SJCRH30 (cell line): ENCODE measurements at regions not wholly inside any gene's neighbourhood (a gene's known extent, or its start where the extent isn't known, plus 50 kb on each side); places are given as distances from the start of the nearest gene placed in this dataset.

Source experiments
- DNase-seq, 2 experiments: peaks; one replicate each; pipeline ENCODE4 v3.0.0-alpha.2; 2015 to 2020
- H3K27ac ChIP-seq: fragments of 250-450 bp; sonication (Bioruptor Pico); 2 replicates; pipeline ENCODE4 v1.5.1; 2020; ENCODE audit warnings: mild to moderate bottlenecking, moderate library complexity
- H3K27me3 ChIP-seq: fragments of 250-450 bp; sonication (Bioruptor Pico); 2 replicates; pipeline ENCODE4 v1.5.1; 2020; ENCODE audit warnings: mild to moderate bottlenecking, moderate library complexity
- H3K36me3 ChIP-seq: fragments of 250-450 bp; sonication (Bioruptor Pico); 2 replicates; pipeline ENCODE4 v1.5.1; 2020; ENCODE audit warnings: mild to moderate bottlenecking, moderate library complexity
- H3K4me1 ChIP-seq: fragments of 250-450 bp; sonication (Bioruptor Pico); 2 replicates; pipeline ENCODE4 v1.5.1; 2020; ENCODE audit warnings: mild to moderate bottlenecking, moderate library complexity
- H3K4me3 ChIP-seq: fragments of 250-450 bp; sonication (Bioruptor Pico); 2 replicates; pipeline ENCODE4 v1.5.1; 2020; ENCODE audit warnings: mild to moderate bottlenecking, moderate library complexity
- H3K9me3 ChIP-seq: fragments of 250-450 bp; sonication (Bioruptor Pico); replicated peaks from 2 replicates; pipeline ENCODE4 v1.5.1; 2020; ENCODE audit warnings: mild to moderate bottlenecking, moderate library complexity

DNA sequence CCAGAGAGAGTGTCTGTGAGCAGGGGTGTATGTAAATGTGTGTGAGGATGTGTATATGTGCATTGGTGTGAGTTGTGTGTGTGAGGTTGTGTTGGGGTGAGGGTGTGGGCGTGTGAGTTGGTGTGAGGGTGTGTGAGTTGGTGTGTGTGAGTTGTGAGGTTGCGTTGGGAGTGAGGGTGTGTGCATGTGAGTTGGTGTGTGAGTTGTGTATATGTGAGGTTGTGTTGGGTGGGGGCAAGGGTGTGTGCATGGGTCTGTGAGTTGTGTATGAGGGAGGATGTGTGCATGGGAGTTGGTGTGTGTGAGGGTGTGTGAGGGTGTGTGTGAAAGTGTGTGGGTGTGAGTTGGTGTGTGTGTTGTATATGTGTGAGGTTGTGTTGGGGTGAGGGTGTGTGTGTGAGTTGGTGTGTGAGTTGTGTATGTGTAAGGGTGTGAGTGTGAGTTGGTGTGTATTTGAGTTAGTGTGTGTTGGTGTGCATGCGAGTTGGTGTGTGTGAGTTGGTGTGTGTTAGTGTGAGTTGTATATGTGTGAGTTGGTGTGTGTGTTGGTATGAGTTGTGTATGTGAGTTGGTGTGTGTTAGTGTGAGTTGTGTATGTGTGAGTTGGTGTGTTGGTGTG lies 161.6 kb upstream of the IER5L start:
- Histone ChIP-seq H3K27me3 (no peaks in the 10 kb centered on the region), H3K4me3 (no peak overlapping the region), H3K9me3 (peaks cover 3% of the 10 kb centered on the region; the same call in 1 of the 2 replicates), H3K4me1 (peaks cover 5% of the 10 kb centered on the region; the same call in 1 of the 2 replicates), H3K27ac (no peak overlapping the region), H3K36me3 (no peaks in the 10 kb centered on the region)
- no peak for DNase-seq

DNA sequence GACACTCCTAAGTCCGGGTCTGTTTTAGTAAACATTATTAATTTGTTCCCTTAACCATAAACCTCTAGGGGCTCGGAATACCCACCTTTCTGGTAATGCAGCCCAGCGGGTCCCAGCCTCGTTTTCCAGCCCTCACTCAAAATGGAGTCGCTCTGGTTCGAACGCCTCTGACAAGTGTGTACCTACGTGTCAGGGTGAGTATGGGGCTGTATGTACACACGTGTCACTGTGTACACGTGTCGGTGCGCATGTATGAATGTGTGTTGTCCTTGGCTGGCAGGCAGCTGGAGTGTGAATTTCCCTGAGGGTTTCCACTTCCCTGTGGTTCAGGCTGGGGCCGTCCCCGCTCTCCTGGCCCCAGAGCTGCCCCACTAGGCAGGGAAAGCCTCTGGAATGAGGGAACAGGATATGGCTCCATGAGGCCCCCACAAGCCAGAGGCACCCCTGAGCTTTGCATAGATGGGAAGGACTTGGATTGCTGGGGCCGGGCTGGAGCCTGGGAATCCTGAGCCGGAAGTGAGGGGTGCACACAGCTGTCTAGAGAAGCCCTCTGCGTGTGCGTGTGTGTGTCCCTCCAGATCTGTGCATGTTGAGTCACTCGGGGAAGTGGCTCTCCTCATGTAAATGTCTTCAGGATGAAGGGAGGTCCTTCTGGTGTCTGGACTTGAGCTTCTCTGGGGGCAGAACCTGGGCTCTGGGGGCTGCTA lies 160.8 kb upstream of the IER5L start:
- H3K27me3 ChIP-seq: no peaks in the 10 kb centered on the region
- H3K27ac ChIP-seq: no peak overlapping the region
- peak; percentile 53 to 57 for DNase-seq
- H3K4me3 ChIP-seq: no peak overlapping the region
- no peaks in the 10 kb centered on the region for H3K36me3 ChIP-seq
- H3K9me3 ChIP-seq: peaks cover 3% of the 10 kb centered on the region; the same call in 1 of the 2 replicates
- peaks cover 11% of the 10 kb centered on the region for H3K4me1 ChIP-seq

DNA sequence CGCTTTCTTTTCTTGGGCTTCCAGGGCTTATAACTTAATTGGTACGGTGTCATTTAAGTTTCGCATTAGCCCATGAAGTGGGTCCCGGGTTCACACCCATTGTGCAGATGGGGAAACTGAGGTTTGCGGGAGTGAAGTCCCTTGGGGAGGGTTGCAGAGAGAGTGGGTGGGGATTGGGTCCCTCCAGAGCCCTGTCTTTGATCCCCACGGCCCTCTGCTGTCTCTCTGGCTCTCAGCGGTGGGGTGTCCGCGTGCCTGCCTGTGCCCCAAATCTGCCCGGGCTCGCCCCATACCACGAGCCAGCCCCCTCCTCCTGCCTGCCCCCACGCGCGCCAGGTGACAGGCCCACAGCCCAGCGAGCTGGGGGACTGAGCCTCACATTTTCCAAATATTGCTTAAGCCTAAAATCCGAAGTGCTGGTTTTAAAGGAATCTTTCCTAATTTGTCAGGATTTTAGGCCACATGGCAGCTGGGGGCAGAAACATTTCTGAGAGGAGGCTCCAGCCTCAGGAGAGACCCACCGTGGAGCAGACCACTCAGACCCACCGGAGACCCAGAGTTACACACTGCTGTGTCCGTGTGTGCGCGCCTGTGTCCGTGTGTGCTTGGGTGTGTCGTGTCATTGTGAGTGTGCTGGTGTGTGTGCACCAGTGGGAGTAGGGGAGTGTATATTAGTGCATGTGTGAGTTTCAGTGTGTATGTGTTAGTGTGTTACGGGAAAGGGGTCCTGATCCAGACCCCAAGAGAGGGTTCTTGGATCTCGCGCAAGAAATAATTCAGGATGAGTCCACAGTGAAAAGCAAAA lies 159.5 kb upstream of the IER5L start:
- Histone ChIP-seq H3K36me3 (no peaks in the 10 kb centered on the region), H3K4me1 (peaks cover 14% of the 10 kb centered on the region), H3K4me3 (no peak overlapping the region), H3K27ac (no peak overlapping the region), H3K27me3 (no peaks in the 10 kb centered on the region), H3K9me3 (peaks cover 3% of the 10 kb centered on the region; the same call in 1 of the 2 replicates)
- DNase-seq: no peak

DNA sequence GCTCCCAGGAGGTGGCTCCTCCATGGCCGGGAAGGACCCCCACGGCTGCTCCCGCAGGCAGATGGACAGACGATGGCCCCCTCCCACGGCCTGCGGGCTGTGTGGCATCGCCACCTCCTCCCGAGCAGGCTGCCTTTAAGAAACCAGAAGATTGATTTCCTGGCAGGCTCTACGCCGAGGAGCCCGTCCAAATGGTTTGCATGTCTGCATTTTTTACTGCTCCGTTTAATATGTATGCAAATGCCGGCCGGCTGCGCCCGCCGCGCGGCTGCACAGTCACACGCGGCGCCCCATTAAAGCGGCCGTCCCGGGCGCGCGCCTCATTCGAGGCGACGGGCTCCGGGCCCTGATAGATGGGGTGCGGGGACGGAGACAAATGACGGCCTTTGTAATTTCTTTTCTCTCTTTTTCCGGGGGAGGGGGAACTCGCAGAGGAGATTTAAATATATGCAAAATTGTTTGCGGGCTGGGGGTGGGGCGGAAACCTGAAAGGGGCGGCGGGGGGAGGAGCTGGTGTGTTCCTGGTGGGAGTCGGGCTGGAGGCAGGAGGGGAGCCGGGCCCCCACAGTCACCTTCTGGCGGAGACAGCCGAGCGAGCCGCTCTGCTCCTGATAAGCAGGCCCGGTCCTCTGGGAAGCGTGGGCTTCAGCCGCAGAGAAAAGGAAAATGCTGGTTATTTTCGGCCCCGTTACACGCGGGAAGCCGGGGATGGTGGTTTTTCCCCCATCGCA lies 158.7 kb upstream of the IER5L start:
- Histone ChIP-seq H3K27me3 (no peaks in the 10 kb centered on the region), H3K9me3 (peaks cover 3% of the 10 kb centered on the region; the same call in 1 of the 2 replicates), H3K4me3 (no peak overlapping the region), H3K27ac (no peak overlapping the region), H3K36me3 (no peaks in the 10 kb centered on the region), H3K4me1 (peaks cover 14% of the 10 kb centered on the region)
- no peak for DNase-seq

DNA sequence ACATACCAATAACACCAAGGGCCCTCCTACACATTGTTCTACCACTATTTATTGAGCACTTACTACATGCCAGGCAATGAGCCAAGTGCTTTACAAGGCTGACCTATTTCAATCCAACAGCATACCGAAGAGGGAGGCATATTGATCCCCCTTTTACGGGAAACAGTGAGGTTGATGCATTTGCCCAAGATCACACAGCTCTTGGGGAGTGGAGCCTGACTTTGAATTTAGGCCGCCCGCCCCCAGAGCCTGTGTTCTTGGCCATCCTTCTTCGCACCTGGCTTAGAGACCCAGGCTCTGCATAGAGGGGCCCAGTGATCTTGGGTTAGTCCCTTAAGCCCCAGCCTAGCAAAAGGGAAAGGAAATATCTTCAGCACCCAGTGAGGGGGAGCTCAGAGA lies 158.1 kb upstream of the IER5L start:
- no peaks in the 10 kb centered on the region for H3K36me3 ChIP-seq
- H3K4me3 ChIP-seq: no peak overlapping the region
- H3K27ac ChIP-seq: no peak overlapping the region
- no peak for DNase-seq
- H3K4me1 ChIP-seq: peaks cover 14% of the 10 kb centered on the region
- H3K9me3 ChIP-seq: peaks cover 3% of the 10 kb centered on the region; the same call in 1 of the 2 replicates
- H3K27me3 ChIP-seq: no peaks in the 10 kb centered on the region

DNA sequence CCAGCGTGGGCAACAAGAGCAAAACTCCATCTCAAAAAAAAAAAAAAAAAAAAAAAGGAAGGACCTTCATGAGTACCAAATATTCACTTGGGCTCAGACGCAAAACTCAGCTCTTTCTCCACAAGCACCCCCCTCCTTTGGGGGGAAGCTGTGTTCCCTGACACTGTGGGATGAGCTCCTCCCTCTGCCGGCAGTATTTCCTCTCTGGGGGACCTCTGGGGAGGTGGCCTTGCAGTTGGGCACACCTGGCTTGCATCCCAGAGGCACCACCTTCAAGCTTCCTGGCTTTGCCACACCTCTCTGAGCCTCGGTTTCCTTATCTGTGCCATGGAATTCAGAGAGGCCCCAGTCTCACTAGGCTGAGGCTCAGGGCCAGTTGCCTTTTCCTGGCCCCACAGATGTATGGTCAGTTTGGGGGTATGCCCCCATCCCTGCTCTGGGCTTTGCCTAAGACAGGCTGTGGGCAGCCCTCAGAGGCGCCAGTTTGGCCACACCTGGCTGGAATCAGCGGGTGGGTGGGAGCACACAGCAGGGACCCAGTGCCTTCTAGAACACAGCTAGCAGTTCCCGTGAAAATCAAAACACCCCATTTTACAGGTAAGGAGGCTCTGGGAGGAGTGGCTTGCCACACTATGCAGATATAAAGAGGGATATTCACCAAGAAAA lies 157.5 kb upstream of the IER5L start:
- Histone ChIP-seq H3K4me3 (no peak overlapping the region), H3K27ac (no peak overlapping the region), H3K9me3 (peaks cover 3% of the 10 kb centered on the region; the same call in 1 of the 2 replicates), H3K27me3 (no peaks in the 10 kb centered on the region), H3K4me1 (peaks cover 14% of the 10 kb centered on the region), H3K36me3 (no peaks in the 10 kb centered on the region)
- no peak for DNase-seq

DNA sequence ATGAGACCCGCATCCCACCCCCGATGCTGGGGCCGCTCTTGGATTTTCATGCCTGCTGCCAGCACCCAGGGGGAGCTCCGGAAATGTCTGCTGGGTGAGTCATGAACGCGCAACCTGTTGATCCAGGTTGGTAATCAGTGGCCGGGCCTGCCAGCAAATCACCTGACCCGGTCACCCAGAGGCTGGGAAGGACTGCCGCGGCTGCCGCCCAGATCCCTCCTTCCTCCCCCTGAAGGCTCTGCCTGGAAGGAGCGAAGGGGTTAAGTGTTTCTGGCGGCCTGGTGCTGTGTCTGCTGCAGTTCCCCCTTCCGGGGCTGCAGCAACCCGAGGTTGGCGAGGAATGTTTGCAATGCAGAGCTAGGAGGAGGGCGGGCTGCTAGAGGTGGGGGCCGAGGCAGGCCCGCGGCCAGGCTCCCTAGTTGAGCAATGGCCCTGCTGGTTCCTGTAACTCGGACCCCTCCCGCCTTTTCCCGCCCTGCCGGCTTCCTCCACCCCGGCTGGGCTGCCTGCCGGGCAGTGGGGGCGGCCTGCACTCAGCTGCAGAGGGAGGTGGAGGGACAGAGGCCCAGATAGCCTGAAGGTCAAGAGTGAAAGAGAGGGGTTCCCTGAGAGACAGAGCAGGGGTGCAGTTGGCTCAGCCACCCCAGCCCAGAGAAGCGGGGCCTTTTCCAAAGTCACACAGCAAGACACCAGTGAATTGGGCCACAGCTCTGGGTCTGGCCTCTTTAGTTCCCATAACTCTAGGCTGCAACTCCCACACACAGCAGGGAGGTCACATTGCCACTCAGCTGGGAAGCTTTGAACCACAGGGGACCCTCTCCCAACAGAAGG lies 156.3 kb upstream of the IER5L start:
- peaks cover 14% of the 10 kb centered on the region for H3K4me1 ChIP-seq
- H3K36me3 ChIP-seq: no peaks in the 10 kb centered on the region
- peak; percentile 82 to 85 for DNase-seq
- peak overlapping the region; percentile 46 for H3K4me3 ChIP-seq
- peak overlapping the region; percentile 38; the same call in 1 of the 2 replicates for H3K27ac ChIP-seq
- no peaks in the 10 kb centered on the region for H3K9me3 ChIP-seq
- H3K27me3 ChIP-seq: no peaks in the 10 kb centered on the region

DNA sequence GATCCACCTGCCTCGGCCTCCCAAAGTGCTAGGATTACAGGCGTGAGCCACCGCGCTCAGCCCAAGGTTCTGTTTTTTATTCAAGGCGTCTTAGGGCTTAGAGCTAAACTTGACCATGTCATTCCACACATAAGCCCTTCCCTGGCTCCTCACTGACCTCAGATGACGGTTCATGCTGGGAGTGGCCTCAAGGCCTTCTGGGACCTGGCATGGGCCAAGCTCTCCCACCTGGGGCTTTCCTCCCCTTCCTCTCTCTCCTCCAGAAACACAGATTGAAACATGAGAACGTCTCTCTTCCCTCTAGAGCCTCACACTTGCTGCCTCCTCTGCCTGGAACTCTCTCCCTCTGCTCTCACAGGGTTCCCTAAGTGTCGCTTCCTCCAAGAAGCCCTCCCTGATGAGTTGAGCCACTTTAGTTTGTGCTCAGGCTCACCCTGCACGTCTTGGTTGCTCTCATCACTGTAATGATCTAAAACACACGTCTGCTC lies 155.6 kb upstream of the IER5L start:
- H3K9me3 ChIP-seq: no peaks in the 10 kb centered on the region
- no peak overlapping the region; the same call in 1 of the 2 replicates for H3K27ac ChIP-seq
- H3K27me3 ChIP-seq: no peaks in the 10 kb centered on the region
- peak in 1 of 2 experiments; percentile 23 for DNase-seq
- no peaks in the 10 kb centered on the region for H3K36me3 ChIP-seq
- H3K4me1 ChIP-seq: peaks cover 14% of the 10 kb centered on the region
- peak overlapping the region; percentile 46 for H3K4me3 ChIP-seq

DNA sequence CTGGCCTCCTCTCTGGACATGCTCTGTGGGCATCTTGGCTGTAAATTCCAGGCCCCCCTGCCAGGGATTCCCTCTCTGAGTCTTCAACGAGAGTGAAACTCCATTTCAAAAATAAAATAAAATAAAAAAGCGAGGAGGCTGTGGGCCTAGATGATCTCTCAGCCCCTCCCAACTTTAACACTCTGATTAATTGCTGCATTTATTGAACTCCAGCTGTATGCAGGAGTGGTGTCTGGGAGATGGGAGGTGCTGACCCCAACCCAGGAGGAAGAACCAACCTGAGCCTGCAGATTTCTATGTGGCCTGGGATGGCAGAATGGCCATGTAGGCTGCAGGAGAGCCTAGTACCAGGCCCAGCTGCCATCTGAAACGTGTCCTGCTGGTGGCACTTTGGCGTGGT lies 154.5 kb upstream of the IER5L start:
- Histone ChIP-seq H3K9me3 (no peaks in the 10 kb centered on the region), H3K27me3 (peaks cover 6% of the 10 kb centered on the region; the same call in 1 of the 2 replicates), H3K4me3 (no peak overlapping the region), H3K4me1 (peaks cover 14% of the 10 kb centered on the region), H3K27ac (no peak overlapping the region), H3K36me3 (no peaks in the 10 kb centered on the region)
- DNase-seq: no peak

DNA sequence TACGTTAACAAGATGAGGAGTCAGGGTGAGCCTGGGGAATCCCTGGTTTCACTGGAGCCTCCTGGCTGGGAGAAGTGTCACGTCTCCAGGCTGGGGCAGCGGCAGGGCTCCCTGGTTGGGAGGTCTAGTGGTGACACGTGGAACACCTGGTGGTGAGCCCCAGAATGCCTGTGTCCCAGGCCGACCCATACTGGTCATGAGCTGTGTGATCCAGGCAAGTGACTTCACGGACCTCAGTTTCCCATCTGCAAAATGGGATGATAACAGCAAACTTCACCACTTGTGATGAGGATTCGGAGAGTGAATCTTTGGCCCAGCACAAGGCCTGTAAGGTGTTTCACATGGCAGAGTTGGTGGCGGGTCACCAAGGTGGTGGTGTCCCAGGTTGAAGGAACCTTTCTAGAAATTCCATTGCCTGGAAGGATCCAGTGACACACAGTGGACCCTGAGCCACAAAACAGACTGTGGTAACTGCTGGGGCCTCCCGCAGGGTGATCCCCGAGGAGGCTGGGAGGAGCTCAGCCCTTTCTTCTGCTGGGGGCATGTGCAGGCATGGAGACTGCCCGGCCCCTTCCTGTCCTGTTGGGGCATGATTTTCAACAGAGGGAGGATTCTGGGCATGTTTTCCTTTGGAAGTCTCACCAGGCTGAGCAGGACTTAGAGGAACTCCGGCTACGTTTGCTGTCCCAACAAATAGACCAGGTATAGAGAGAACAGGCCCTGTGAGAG lies 153.9 kb upstream of the IER5L start:
- Histone ChIP-seq H3K27ac (no peak overlapping the region), H3K4me1 (peaks cover 14% of the 10 kb centered on the region)

DNA sequence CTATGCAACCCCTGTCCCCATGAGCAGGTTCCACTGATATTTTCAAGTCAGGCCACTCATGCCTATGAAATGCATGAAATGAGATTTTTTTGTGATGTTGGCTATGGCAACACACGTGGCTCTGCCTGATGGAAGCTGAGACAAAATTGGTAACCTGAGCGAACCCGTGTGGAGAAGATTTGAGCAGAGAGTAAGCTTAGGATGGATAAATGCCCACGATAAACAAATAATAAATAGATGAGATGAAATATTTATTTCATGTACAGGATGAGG lies 153.4 kb upstream of the IER5L start:
- no peaks in the 10 kb centered on the region for H3K9me3 ChIP-seq
- H3K4me3 ChIP-seq: no peak overlapping the region
- H3K27me3 ChIP-seq: peaks cover 6% of the 10 kb centered on the region; the same call in 1 of the 2 replicates
- H3K36me3 ChIP-seq: no peaks in the 10 kb centered on the region
- no peak overlapping the region for H3K27ac ChIP-seq
- DNase-seq: no peak
- peaks cover 14% of the 10 kb centered on the region for H3K4me1 ChIP-seq

More for the DNA sequence above, 153.9 kb upstream of the IER5L start:
- Histone ChIP-seq H3K9me3 (no peaks in the 10 kb centered on the region), H3K27me3 (peaks cover 6% of the 10 kb centered on the region; the same call in 1 of the 2 replicates), H3K36me3 (no peaks in the 10 kb centered on the region), H3K4me3 (no peak overlapping the region)
- no peak for DNase-seq

DNA sequence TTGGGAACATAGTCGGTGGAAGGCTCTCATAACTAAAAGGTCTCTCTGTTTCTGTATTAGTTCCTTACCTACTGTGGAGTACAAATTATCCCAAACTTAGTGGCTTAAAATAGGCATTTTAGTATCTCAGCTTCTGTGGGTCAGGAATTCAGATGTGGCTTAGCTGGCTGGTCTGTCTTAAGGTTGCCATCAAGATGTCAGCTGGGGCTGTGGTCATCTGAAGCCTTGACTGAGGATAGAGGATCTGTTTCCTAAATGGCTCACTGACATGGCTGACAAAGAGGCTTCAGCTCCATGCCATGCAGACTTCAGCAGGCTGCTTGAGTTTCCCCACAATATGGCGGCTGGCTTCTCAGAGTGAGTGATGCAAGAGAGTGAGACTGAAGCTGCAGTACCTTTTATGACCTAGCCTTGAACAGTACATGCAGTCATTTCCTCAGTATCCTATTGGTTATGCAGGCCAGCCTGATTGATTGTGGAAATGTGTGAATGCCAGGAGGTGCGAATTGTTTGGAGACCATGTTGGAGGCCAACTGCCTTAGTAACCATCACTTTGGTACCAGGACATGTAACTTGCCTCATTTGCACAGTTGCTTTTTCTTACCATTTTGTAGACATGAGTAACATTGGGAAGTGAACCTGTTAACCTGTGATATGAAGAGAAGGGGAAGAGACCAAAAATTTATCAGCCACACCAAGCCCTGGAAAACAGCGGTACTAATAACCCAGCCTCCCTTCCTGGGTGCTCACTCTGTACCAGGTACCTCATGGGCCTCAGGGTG lies 152.8 kb upstream of the IER5L start:
- Histone ChIP-seq H3K27ac (no peak overlapping the region), H3K4me1 (peaks cover 14% of the 10 kb centered on the region)
- DNase-seq: no peak

More for the DNA sequence above, 152.8 kb upstream of the IER5L start:
- Histone ChIP-seq H3K36me3 (no peaks in the 10 kb centered on the region), H3K9me3 (no peaks in the 10 kb centered on the region), H3K4me3 (no peak overlapping the region), H3K27me3 (peaks cover 6% of the 10 kb centered on the region; the same call in 1 of the 2 replicates)
